ENCODE measurements at regions not wholly inside any gene's neighbourhood (a gene's known extent, or its start where the extent isn't known, plus 50 kb on each side); places are given as distances from the start of the nearest gene placed in this dataset.

- Histone ChIP-seq H3K4me1 (ENCODE audit: low read depth) (no peaks in the 10 kb centered on the region), H3K4me3 (no peak overlapping the region), H3K27ac (no peak overlapping the region), H3K36me3 (no peaks in the 10 kb centered on the region), H3K27me3 (no peaks in the 10 kb centered on the region), H3K9me3 (ENCODE audit: low read depth) (no peaks in the 10 kb centered on the region)
- DNase-seq (ENCODE audit: low read depth in 1 of 2, low spot score in 1 of 2) = no peak
- no peak for TF ChIP-seq CTCF (IDR thresholded peaks at IDR 0.05; ENCODE audit: low read depth, low read length)
Measured at GRCh38 chr20:8964959-8965562, 103.8 kb upstream of the PLCB4 start.

- TF ChIP-seq CTCF (IDR thresholded peaks at IDR 0.05; ENCODE audit: low read depth, low read length) = no peak
- H3K27me3 ChIP-seq = no peaks in the 10 kb centered on the region
- H3K4me3 ChIP-seq = no peak overlapping the region
- H3K4me1 ChIP-seq (ENCODE audit: low read depth) = no peaks in the 10 kb centered on the region
- DNase-seq (ENCODE audit: low read depth in 1 of 2, low spot score in 1 of 2) = no peak
- no peaks in the 10 kb centered on the region for H3K36me3 ChIP-seq
- H3K27ac ChIP-seq = no peak overlapping the region
- no peaks in the 10 kb centered on the region for H3K9me3 ChIP-seq (ENCODE audit: low read depth)
Measured at GRCh38 chr20:8967641-8968245, 101.1 kb upstream of the PLCB4 start.

- Histone ChIP-seq H3K4me1 (ENCODE audit: low read depth) (no peaks in the 10 kb centered on the region), H3K9me3 (ENCODE audit: low read depth) (no peaks in the 10 kb centered on the region), H3K36me3 (no peaks in the 10 kb centered on the region), H3K27ac (no peak overlapping the region), H3K4me3 (no peak overlapping the region), H3K27me3 (no peaks in the 10 kb centered on the region)
- no peak for DNase-seq (ENCODE audit: low read depth in 1 of 2, low spot score in 1 of 2)
- TF ChIP-seq CTCF (IDR thresholded peaks at IDR 0.05; ENCODE audit: low read depth, low read length) = no peak
Measured at GRCh38 chr20:8969146-8969583, 99.7 kb upstream of the PLCB4 start.

GRCh38 chr20:8971669-8972316 is 97.1 kb upstream of the PLCB4 start:
- Histone ChIP-seq H3K4me3 (no peak overlapping the region), H3K27me3 (no peaks in the 10 kb centered on the region), H3K27ac (no peak overlapping the region), H3K9me3 (ENCODE audit: low read depth) (no peaks in the 10 kb centered on the region), H3K4me1 (ENCODE audit: low read depth) (no peaks in the 10 kb centered on the region), H3K36me3 (no peaks in the 10 kb centered on the region)
- no peak for DNase-seq (ENCODE audit: low read depth in 1 of 2, low spot score in 1 of 2)
- no peak for TF ChIP-seq CTCF (IDR thresholded peaks at IDR 0.05; ENCODE audit: low read depth, low read length)

GRCh38 chr20:8972963-8973705 is 95.8 kb upstream of the PLCB4 start:
- no peak for TF ChIP-seq CTCF (IDR thresholded peaks at IDR 0.05; ENCODE audit: low read depth, low read length)
- no peaks in the 10 kb centered on the region for H3K4me1 ChIP-seq (ENCODE audit: low read depth)
- H3K27me3 ChIP-seq = no peaks in the 10 kb centered on the region
- H3K27ac ChIP-seq = no peak overlapping the region
- no peaks in the 10 kb centered on the region for H3K9me3 ChIP-seq (ENCODE audit: low read depth)
- no peak for DNase-seq (ENCODE audit: low read depth in 1 of 2, low spot score in 1 of 2)
- no peak overlapping the region for H3K4me3 ChIP-seq
- no peaks in the 10 kb centered on the region for H3K36me3 ChIP-seq

Data from cardiac muscle cell (in vitro differentiated cells and primary cell).